Neural cell (in vitro differentiated cells): ENCODE measurements at regions not wholly inside any gene's neighbourhood (a gene's known extent, or its start where the extent isn't known, plus 50 kb on each side); places are given as distances from the start of the nearest gene placed in this dataset.

Source experiments
- H2AFZ ChIP-seq: fragments of 200-600, 300-800 bp; sonication (generic), shearing (Covaris generic); 2 replicates; pipeline ENCODE4 v1.6.0; 2014; ENCODE audit warnings: low read depth, mild to moderate bottlenecking, antibody characterized with exemption, low read length, moderate library complexity
- H3F3A ChIP-seq: fragments of 200-600 bp; shearing (Covaris generic); 2 replicates; pipeline ENCODE4 v1.6.1; 2016; ENCODE audit warnings: mild to moderate bottlenecking, moderate library complexity, mixed read lengths, antibody characterized with exemption, low read length; ENCODE audit not compliant: insufficient read depth, poor library complexity, severe bottlenecking
- H3K27ac ChIP-seq: fragments of 200-600, 300-800 bp; sonication (generic), shearing (Covaris generic); 2 replicates; pipeline ENCODE4 v1.5.1; 2014; ENCODE audit warnings: mild to moderate bottlenecking, low read length, moderate library complexity
- H3K27me3 ChIP-seq: fragments of 300-800, 200-600 bp; sonication (generic), shearing (Covaris generic); 2 replicates; pipeline ENCODE4 v1.6.0; 2014; ENCODE audit warnings: mild to moderate bottlenecking, low read depth, low read length, moderate library complexity; ENCODE audit not compliant: insufficient read depth
- H3K36me3 ChIP-seq: fragments of 300-800, 200-600 bp; sonication (generic), shearing (Covaris generic); 2 replicates; pipeline ENCODE4 v1.5.1; 2014; ENCODE audit warnings: mild to moderate bottlenecking, antibody characterized with exemption, low read length, moderate library complexity; ENCODE audit not compliant: insufficient read depth
- H3K4me2 ChIP-seq: fragments of 300-800, 200-600 bp; sonication (generic), shearing (Covaris generic); 2 replicates; pipeline ENCODE4 v1.6.0; 2014; ENCODE audit warnings: mild to moderate bottlenecking, low read length
- H3K4me3 ChIP-seq: fragments of 300-800, 200-600 bp; sonication (generic), shearing (Covaris generic); 2 replicates; pipeline ENCODE4 v1.5.1; 2014; ENCODE audit warnings: mild to moderate bottlenecking, low read length, moderate library complexity
- H3K79me2 ChIP-seq: fragments of 200-600 bp; shearing (Covaris generic); replicated peaks from 2 replicates; pipeline ENCODE4 v1.6.0; 2014; ENCODE audit warnings: mild to moderate bottlenecking, low read length, moderate library complexity; ENCODE audit not compliant: insufficient read depth
- H3K9ac ChIP-seq: fragments of 300-800, 200-600 bp; sonication (generic), shearing (Covaris generic); 2 replicates; pipeline ENCODE4 v1.6.1; 2016; ENCODE audit warnings: mild to moderate bottlenecking, low read length, mixed read lengths
- H3K9me2 ChIP-seq: fragments of 200-600 bp; shearing (Covaris generic); 2 replicates; pipeline ENCODE4 v1.6.1; 2016; ENCODE audit warnings: mild to moderate bottlenecking, low read length, mixed read lengths; ENCODE audit not compliant: insufficient read depth
- H3K9me3 ChIP-seq: fragments of 200-600, 300-800 bp; sonication (generic), shearing (Covaris generic); 2 replicates; pipeline ENCODE4 v1.6.1; 2016; ENCODE audit warnings: mild to moderate bottlenecking, mixed run types, low read length, moderate library complexity, mixed read lengths
- H4K20me1 ChIP-seq: fragments of 200-600 bp; shearing (Covaris generic); 2 replicates; pipeline ENCODE4 v1.6.1; 2016; ENCODE audit warnings: mild to moderate bottlenecking, mixed run types; ENCODE audit not compliant: insufficient read depth
- EP300 ChIP-seq: fragments of 450-650 bp; conservative IDR thresholded peaks from 2 replicates; pipeline ENCODE4 v1.6.1; 2014; ENCODE audit warnings: antibody characterized with exemption, mild to moderate bottlenecking, moderate library complexity; ENCODE audit not compliant: poor library complexity, severe bottlenecking
- EZH2 ChIP-seq: fragments of 200-600, 300-800 bp; shearing (Covaris generic), sonication (generic); IDR thresholded peaks from 2 replicates; pipeline ENCODE4 v1.6.1; 2014; ENCODE audit warnings: antibody characterized with exemption, low read length, borderline replicate concordance, mild to moderate bottlenecking; ENCODE audit not compliant: insufficient read depth, poor library complexity, severe bottlenecking
- MXI1 ChIP-seq: fragments of 450-650 bp; conservative IDR thresholded peaks from 2 replicates; pipeline ENCODE4 v1.6.1; 2014; ENCODE audit warnings: antibody characterized with exemption, mild to moderate bottlenecking; ENCODE audit not compliant: poor library complexity, severe bottlenecking
- POLR2AphosphoS5 ChIP-seq: IDR thresholded peaks from 2 replicates; pipeline ENCODE4 v1.6.1; 2012
- RAD21 ChIP-seq: fragments of 450-650 bp; conservative IDR thresholded peaks from 2 replicates; pipeline ENCODE4 v1.6.1; 2014; ENCODE audit warnings: antibody characterized with exemption, mild to moderate bottlenecking, moderate library complexity
- SMC3 ChIP-seq: fragments of 450-650 bp; conservative IDR thresholded peaks from 2 replicates; pipeline ENCODE4 v1.6.1; 2014; ENCODE audit warnings: antibody characterized with exemption, mild to moderate bottlenecking, moderate library complexity; ENCODE audit not compliant: poor library complexity
- TAF1 ChIP-seq: IDR thresholded peaks from 2 replicates; pipeline ENCODE4 v1.6.1; 2012; ENCODE audit warnings: low read depth
- TF ChIP-seq, protein P1 (sequence below): fragments of 450-650 bp; IDR thresholded peaks from 2 replicates; pipeline ENCODE4 v1.5.1; 2014; ENCODE audit warnings: antibody characterized with exemption, mild to moderate bottlenecking, moderate library complexity; ENCODE audit not compliant: poor library complexity, severe bottlenecking
- TF ChIP-seq, protein P2 (sequence below): IDR thresholded peaks from 2 replicates; pipeline ENCODE4 v1.6.1; 2012; ENCODE audit warnings: borderline replicate concordance

DNA sequence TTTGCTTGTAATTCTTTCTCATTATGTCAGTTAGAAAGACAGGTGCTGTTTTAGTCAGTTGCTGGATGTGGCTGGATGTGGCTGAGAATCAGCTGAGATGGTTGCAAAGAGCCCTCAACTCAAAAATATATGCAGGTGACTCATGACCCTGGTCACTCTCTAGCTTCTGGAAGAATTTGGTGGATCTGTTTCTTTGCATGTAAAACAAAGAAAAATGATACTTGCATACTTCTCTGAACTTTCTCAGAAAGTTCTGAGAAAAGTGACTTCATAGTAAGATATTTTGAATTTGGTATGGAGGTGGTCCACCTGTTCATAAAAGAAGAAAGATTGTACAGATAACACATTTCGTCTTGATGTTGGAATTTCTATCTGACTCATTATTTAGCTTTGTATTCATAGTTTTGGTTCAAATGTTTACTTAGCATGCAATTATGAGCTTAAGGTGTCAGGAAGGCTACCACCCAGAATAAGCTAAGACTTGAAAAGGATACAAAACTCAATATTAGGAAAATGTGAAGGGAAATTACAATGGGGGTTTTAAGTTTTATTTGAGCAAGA is 163.2 kb upstream of the OLIG3 start:
- Histone ChIP-seq H2AFZ (no peak overlapping the region), H3F3A (no peaks in the 10 kb centered on the region)

GRCh38 chr6:137658287-137658686 is 164.1 kb upstream of the OLIG3 start:
- Histone ChIP-seq H3K9me2 (no peaks in the 10 kb centered on the region), H3K4me3 (no peak overlapping the region), H3K4me2 (no peak overlapping the region), H3K9ac (no peak overlapping the region), H3F3A (no peaks in the 10 kb centered on the region), H3K27ac (no peak overlapping the region), H4K20me1 (no peaks in the 10 kb centered on the region), H3K27me3 (no peaks in the 10 kb centered on the region), H3K79me2 (no peaks in the 10 kb centered on the region), H3K36me3 (no peaks in the 10 kb centered on the region), H3K9me3 (no peaks in the 10 kb centered on the region), H2AFZ (no peak overlapping the region)
- TF ChIP-seq, protein P1, sequence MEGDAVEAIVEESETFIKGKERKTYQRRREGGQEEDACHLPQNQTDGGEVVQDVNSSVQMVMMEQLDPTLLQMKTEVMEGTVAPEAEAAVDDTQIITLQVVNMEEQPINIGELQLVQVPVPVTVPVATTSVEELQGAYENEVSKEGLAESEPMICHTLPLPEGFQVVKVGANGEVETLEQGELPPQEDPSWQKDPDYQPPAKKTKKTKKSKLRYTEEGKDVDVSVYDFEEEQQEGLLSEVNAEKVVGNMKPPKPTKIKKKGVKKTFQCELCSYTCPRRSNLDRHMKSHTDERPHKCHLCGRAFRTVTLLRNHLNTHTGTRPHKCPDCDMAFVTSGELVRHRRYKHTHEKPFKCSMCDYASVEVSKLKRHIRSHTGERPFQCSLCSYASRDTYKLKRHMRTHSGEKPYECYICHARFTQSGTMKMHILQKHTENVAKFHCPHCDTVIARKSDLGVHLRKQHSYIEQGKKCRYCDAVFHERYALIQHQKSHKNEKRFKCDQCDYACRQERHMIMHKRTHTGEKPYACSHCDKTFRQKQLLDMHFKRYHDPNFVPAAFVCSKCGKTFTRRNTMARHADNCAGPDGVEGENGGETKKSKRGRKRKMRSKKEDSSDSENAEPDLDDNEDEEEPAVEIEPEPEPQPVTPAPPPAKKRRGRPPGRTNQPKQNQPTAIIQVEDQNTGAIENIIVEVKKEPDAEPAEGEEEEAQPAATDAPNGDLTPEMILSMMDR = no peak
- TF ChIP-seq POLR2AphosphoS5 (no peak), RAD21 (no peak), SMC3 (no peak), TAF1 (no peak), MXI1 (no peak), EZH2 (no peak), EP300 (no peak)
- TF ChIP-seq, protein P2, sequence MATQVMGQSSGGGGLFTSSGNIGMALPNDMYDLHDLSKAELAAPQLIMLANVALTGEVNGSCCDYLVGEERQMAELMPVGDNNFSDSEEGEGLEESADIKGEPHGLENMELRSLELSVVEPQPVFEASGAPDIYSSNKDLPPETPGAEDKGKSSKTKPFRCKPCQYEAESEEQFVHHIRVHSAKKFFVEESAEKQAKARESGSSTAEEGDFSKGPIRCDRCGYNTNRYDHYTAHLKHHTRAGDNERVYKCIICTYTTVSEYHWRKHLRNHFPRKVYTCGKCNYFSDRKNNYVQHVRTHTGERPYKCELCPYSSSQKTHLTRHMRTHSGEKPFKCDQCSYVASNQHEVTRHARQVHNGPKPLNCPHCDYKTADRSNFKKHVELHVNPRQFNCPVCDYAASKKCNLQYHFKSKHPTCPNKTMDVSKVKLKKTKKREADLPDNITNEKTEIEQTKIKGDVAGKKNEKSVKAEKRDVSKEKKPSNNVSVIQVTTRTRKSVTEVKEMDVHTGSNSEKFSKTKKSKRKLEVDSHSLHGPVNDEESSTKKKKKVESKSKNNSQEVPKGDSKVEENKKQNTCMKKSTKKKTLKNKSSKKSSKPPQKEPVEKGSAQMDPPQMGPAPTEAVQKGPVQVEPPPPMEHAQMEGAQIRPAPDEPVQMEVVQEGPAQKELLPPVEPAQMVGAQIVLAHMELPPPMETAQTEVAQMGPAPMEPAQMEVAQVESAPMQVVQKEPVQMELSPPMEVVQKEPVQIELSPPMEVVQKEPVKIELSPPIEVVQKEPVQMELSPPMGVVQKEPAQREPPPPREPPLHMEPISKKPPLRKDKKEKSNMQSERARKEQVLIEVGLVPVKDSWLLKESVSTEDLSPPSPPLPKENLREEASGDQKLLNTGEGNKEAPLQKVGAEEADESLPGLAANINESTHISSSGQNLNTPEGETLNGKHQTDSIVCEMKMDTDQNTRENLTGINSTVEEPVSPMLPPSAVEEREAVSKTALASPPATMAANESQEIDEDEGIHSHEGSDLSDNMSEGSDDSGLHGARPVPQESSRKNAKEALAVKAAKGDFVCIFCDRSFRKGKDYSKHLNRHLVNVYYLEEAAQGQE = no peak

More for the DNA sequence above, 163.2 kb upstream of the OLIG3 start:
- Histone ChIP-seq H3K4me2 (no peak overlapping the region), H3K9ac (no peak overlapping the region), H3K27me3 (no peaks in the 10 kb centered on the region), H4K20me1 (no peaks in the 10 kb centered on the region), H3K4me3 (no peak overlapping the region), H3K9me3 (no peaks in the 10 kb centered on the region), H3K27ac (no peak overlapping the region), H3K79me2 (no peaks in the 10 kb centered on the region), H3K36me3 (no peaks in the 10 kb centered on the region), H3K9me2 (no peaks in the 10 kb centered on the region)
- TF ChIP-seq EP300 (no peak), RAD21 (no peak), SMC3 (no peak), TAF1 (no peak), EZH2 (no peak), MXI1 (no peak), POLR2AphosphoS5 (no peak)
- TF ChIP-seq, protein P1 = no peak
- TF ChIP-seq, protein P2 = no peak
